Activated CD4-positive, alpha-beta T cell treated with anti-CD3 and anti-CD28 coated beads for 48 hours (primary cell): ENCODE measurements at regions not wholly inside any gene's neighbourhood (a gene's known extent, or its start where the extent isn't known, plus 50 kb on each side); places are given as distances from the start of the nearest gene placed in this dataset.

Experiments
- DNase-seq: peaks from one replicate; pipeline ENCODE4 v3.0.0-alpha.2; 2020

DNA sequence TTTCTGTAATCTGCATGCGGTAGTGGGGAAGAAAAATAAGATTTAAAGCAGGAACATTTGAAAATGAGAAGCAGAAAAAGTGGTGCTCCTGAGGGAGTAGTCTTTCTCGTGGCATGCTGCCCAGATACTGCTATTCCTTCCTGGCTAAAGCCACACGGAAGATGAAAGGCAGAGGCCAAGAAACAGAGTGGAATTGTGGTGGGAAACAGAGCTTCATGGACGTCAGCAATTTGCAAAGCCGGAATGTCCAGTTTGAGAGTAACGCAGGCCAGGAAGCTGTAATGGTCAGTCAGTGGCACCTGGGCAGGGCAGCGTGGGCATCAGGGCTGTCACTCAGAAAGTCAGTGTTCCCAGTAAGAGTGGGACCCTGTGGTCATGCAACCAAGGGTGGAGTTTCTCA lies 63.7 kb upstream of the FMR1 start:
- DNase-seq, result no peak

DNA sequence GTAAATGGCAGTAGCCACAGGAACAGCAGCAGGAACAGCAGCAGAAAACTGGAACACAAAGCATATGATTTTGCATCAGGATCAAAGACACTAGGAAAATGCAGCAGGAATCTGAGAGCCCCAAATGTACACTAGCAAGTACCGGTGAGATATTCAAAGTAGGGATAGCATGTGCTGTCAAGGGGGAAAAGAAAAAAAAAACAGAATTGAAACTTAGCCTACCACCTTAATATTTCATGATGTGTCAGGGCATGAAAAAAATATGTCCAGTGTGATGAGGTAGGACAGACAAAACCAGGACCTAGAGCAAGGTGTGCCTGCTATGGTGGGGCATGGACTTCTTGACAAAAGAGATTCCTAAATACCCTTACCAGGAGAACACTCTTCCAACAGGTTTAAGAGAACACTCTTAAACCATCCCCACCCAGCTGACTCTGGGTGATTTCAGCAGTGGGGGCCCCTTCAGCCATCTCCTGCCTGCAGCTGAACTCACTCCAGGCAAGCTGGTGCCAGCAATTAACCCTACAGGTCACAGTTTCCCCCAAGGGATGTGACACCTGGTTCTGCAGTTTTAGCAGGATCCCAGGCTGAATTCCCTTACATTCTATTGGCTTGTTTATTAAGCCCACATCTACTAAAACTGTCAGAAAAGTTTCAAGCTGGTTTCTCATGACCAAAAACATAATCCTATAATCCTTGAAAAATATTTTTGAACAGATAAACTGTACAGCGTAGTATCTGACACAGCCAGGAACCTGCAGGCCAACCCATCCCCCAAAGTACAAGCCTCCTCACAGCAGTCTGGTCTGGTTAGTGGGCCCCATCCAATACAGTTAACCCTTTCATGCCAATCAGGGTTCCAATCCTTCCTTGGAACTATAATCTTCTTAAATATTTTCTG lies 62.9 kb upstream of the FMR1 start:
- DNase-seq, result no peak

DNA sequence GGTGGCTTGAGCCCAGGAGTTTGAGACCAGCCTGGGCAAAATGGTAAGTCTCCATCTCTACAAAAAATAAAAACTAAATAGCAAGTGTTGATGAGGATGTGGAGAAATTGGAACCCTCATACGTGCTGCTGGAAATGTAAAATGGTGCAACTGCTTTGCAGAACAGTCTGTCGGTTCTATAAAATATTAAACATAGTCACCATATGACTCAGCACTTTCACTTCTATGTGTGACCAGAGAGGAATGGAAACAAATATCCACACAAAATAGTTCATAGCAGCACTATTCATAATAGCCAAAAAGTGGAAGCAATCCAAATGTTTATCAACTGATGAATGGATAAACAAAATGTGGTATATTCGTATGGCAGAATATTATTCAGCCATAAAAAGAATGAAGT lies 60.8 kb upstream of the FMR1 start:
- DNase-seq, result no peak

DNA sequence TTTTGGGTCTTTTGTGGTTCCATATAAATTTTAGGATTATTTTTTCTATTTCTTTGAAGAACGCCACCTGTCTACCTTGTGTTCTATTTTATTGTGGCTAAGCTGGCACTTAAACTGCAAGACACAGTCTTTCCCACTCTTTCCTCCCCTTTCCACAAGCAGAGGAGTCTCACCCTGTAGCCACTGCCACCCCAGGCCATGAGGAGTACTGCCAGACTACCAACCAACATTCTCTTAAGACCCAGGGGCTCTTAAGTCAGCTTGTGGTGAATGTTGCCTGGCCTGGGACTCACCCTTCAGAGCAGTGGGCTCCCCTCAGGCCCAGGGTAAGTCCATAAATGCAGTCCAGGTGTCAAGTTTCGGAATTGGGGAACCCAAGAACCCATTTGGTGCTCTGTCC lies 58.0 kb upstream of the FMR1 start:
- DNase-seq, result no peak

DNA sequence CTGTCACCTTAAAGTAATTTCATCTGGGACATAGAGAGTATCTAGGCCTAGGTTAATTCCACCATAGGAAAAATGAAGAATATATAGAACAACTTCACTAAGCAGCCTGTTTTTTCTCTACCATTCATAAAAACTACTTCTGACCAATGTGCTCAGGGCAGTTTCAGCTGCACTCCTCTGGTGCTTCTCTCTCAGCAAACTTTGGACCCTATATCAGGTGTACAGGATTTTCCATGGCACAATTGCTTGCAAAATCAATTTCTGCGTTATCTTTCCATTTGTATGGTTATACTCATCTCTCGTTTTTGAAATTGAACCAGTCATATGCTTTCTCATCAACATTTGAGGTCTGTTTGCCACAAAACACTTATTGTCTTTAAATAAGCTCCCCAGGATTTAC lies 52.1 kb upstream of the FMR1 start:
- DNase-seq, result no peak
